HG02840 (cell line): ENCODE measurements at regions not wholly inside any gene's neighbourhood (a gene's known extent, or its start where the extent isn't known, plus 50 kb on each side); places are given as distances from the start of the nearest gene placed in this dataset.

Source experiments
- ATAC-seq: cut with Tn5 transposase; IDR thresholded peaks from one replicate; pipeline ENCODE4 v1.9.1; 2021; ENCODE audit warnings: mild to moderate bottlenecking, moderate library complexity, moderate number of reproducible peaks; ENCODE audit not compliant: unreplicated experiment, low FRiP score

DNA sequence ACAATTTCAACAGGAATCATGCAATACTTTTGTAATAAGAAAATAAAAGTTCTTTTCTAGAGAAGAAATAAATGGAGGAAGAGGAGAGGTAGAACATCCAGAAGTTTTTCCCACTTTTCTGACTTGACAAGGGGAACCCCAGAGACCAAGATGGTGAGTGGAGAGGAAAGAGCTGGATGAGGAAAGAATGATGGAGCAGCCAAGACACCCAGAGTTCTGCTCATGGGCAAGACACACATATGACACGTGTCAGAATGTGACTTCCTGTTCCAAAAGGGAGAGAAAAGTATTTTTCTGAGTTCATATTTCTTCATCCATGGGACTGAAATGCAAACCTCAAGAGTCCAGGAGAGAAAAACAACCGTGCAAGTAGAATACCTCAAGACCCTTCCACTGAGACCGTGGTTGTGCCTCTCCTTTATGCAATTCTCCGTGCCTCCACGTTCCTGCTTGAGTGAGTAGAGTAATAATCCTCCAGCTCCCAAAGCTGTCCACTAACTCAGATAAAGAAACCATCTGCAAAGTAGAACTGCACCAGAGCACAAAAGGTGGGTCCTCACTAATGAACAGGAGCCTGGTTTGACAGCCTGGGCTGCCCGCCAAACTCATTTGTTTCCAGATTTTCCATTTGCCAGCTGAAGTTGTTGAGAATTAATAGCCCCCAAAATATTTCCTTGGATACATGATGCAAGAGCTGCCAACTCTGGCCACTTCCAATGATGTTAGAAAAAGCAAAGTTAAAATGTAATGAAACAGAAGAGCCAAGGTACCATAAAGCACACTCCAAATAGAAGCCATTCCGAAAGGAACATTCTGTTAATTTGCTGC is 272.6 kb upstream of the IGF1R start:
- no peak for ATAC-seq

DNA sequence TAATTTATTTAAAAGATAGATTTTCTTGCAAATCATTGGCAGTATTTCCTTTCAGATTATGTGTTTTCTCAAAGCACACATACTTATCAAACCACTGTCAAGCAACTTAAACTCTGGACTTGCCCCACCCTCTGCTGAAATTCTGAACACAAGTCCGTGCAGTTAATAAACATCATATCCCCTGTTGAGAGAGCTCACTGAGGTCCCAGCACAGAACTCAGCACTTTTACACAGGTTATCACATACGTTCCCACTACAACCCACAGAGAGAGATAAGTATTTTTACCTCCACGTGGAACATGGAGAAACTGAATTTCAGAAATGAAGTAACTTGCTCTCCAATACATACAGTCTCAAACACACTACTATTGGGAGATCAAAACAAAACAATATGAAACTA is 267.6 kb upstream of the IGF1R start:
- ATAC-seq, result no peak

- ATAC-seq, result no peak
Measured at GRCh38 chr15:98381446-98381845, 266.9 kb upstream of the IGF1R start.

GRCh38 chr15:98382139-98382538 is 266.2 kb upstream of the IGF1R start:
- ATAC-seq, result no peak

- ATAC-seq, result no peak
Measured at GRCh38 chr15:98383571-98383970, 264.8 kb upstream of the IGF1R start.

DNA sequence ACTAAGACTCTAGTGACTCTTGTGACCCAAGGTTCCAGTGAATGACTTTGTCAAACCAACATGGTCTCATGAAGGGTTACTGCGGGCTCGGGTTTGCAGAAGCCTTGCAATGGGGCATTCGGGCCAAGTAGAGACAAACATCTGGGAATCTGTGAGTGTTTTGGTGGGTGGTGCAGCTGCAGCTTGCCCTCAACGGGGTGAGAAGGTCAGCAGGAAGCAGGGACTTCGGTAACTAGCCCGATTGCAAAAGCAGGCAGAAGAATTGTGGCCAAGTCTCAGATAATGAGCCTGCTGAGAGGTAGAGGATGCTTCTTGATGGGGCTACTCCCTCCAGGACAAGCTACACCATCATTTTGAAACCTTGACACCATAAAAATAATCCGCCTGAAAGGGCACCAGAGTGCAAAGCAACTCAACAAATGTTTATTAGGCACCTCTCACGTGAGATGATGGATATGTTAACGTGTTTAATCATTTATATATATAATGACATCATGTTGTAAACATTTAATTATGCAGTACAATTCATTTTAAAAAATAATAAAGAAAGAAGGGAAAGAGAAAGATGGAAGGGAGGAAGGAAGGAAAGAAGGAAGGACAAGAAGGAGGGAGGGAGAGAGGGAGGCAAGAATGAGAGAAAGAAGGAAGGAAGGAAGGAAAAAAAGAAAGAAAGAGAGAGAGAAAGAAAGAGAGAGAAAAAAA is 263.9 kb upstream of the IGF1R start:
- ATAC-seq, result no peak

DNA sequence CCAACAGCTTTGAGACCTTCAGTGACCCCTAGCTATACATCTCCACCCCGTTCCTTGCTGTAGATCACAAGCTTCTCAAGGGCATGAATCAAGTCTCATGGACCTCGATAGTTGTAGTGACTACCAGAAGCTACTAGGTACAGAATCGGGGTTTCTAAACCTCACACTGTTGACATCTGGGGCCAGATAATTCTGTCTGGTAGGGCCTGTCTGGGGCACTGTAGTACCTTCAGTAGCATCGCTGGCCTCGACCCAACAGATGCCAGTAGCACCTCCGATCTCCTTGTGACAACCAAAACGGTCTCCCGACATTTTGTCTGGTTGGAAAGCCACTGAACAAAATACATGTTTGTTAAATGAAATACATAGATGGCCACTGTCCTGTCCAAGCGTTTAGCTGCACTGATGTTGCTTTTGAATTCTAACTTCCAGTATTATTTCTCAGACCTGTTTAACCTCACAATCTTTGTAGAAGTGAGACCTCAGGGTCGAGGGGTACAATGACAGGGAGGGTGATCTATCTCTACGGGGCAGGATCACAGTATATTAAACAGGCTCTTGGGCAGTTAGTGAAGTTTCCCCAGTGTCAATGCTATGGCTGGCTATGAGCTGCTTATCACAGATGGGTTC is 262.5 kb upstream of the IGF1R start:
- no peak for ATAC-seq

DNA sequence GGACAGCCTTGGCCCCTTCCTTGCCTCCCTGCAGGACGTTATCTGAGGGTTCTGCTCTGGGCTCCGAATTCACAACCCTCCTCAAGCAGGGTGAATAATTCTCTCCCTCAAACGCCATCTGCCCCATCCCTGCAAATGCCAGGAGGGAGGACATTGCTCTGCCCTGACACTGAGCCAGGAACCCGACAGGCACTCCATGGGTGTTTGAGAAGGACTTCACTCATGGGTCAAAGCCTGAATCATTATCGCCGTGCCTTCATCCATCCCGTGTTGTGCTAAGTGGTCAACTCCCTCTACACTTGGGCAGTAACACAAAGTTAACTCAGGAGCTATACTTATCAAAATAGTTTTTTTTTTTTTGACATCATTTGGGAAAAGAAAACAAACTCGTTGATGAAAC is 261.8 kb upstream of the IGF1R start:
- ATAC-seq, result no peak

- ATAC-seq, result no peak
Measured at GRCh38 chr15:98387866-98388265, 260.5 kb upstream of the IGF1R start.

DNA sequence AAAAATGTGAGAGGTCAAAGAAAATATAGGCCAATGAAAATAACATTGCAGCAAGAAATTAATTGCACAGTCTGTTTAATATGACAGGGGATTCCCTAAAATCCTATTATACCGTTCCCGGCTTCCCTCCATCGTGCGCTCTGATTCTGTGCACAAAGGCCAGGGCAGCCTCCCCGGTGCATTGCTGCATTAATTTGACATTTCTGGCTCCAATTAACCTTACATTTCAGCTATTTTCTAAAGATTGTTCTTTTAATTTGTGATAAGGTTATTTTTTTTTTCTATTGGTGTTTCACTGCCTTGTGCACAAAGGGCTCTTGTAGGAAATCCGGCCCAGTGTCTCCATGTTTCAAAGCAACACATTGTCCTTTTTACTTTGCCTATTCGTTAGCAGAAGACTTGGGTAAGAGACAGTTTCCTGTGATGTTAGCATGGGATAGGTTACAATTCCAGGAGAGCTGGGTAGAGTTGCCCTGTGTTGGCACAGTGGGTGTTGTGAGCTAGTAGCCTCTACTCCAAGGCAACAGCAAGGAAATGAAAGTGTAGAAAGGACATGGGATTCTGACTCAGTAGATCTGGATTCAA is 257.3 kb upstream of the IGF1R start:
- ATAC-seq, result no peak

- ATAC-seq, result no peak
Measured at GRCh38 chr15:98391568-98391967, 256.8 kb upstream of the IGF1R start.

- no peak for ATAC-seq
Measured at GRCh38 chr15:98393471-98393870, 254.9 kb upstream of the IGF1R start.

GRCh38 chr15:98394546-98394945 is 253.8 kb upstream of the IGF1R start:
- ATAC-seq, result no peak

DNA sequence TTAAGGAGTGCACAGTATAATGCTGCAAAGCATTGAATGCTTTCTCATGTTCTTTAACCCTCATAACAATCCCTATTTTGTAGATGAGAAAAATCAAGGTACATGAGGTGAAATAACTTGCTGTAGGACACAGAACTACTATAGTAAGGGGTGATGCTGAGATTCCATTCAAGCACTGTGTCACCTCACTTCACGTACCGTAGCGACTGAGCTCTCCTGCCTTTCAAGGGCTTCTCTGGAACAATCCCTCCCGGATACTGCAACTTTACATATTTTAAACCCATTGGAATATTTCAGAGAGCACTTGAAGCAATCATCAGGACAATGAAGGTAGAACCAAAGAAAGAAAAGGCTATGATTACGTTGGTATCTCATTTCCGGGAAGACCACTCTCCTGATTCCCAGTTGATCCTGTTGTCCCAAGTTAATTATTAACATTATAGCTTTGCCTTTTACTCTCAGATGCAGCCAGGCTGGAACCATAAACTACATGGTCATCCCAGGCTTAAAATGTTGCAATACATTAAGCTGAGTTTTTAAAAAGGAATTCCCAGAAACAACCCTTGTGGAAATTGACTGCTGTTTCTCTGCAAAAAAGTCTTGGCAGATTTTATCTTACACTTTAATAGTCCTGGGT is 252.2 kb upstream of the IGF1R start:
- ATAC-seq, result no peak

GRCh38 chr15:98397419-98397818 is 250.9 kb upstream of the IGF1R start:
- ATAC-seq, result no peak

GRCh38 chr15:98398056-98398455 is 250.3 kb upstream of the IGF1R start:
- ATAC-seq, result no peak

GRCh38 chr15:98398886-98399285 is 249.5 kb upstream of the IGF1R start:
- ATAC-seq, result no peak

GRCh38 chr15:98400120-98400519 is 248.2 kb upstream of the IGF1R start:
- ATAC-seq, result no peak

GRCh38 chr15:98401029-98401428 is 247.3 kb upstream of the IGF1R start:
- no peak for ATAC-seq

- no peak for ATAC-seq
Measured at GRCh38 chr15:98402486-98402885, 245.9 kb upstream of the IGF1R start.

DNA sequence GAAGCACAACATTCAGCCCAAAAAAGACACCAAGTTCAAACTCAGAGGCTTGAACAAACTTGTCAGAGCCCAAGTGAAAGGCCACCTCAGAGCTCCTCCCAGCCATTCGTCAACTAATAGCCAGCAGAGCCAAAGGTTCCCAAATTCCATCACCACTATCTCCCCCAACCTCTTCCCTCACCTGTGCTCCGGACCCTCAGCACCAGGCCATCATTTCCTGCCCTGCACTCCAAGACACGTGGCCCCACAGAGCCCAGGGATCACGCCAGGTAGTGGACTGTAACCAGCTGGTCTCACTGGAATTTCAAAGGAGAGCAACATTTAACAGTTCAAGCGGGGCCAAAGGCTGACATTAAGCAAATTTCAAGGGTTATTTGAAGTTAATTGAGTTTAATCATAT is 245.2 kb upstream of the IGF1R start:
- ATAC-seq, result no peak
